ENCODE measurements at regions not wholly inside any gene's neighbourhood (a gene's known extent, or its start where the extent isn't known, plus 50 kb on each side); places are given as distances from the start of the nearest gene placed in this dataset.

DNA sequence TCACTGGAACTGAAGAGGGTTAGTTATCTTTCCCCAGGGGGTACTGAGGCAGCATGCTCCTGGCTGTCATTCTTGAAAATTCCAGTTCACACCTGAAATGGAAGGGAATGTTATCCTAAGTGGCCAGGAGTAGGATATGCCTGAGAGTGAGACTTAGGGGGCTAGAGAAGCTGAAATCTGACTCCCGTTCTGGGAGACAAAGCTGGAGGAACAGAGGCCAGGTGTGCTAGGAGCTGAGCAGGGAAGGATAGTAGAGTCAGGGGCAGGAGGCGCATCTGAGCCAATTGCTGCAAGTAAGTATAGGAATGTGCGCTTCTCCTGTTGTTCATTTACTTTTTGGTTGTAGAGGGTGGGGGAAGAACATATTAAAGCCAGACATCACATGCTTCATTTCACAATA is 58.1 kb upstream of the KIAA1217 start:
- ATAC-seq (no peak), DNase-seq (no peak)
- TF ChIP-seq, protein P1, sequence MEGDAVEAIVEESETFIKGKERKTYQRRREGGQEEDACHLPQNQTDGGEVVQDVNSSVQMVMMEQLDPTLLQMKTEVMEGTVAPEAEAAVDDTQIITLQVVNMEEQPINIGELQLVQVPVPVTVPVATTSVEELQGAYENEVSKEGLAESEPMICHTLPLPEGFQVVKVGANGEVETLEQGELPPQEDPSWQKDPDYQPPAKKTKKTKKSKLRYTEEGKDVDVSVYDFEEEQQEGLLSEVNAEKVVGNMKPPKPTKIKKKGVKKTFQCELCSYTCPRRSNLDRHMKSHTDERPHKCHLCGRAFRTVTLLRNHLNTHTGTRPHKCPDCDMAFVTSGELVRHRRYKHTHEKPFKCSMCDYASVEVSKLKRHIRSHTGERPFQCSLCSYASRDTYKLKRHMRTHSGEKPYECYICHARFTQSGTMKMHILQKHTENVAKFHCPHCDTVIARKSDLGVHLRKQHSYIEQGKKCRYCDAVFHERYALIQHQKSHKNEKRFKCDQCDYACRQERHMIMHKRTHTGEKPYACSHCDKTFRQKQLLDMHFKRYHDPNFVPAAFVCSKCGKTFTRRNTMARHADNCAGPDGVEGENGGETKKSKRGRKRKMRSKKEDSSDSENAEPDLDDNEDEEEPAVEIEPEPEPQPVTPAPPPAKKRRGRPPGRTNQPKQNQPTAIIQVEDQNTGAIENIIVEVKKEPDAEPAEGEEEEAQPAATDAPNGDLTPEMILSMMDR (IDR thresholded peaks at IDR 0.05) = no peak
- Histone ChIP-seq H3K27ac (no peak overlapping the region), H3K4me3 (no peak overlapping the region), H3K4me1 (peaks cover 0 to 14% (median 0%) of the 10 kb centered on the region in 9 donors), H3K9me3 (no peaks in the 10 kb centered on the region), H3K36me3 (no peaks in the 10 kb centered on the region), H3K27me3 (no peaks in the 10 kb centered on the region)
- intact Hi-C loops (cut with DNase I) = no loop called here
- 88 to 94% methylated on average over 3 of the region's 3 CpGs for WGBS, 2 donors

DNA sequence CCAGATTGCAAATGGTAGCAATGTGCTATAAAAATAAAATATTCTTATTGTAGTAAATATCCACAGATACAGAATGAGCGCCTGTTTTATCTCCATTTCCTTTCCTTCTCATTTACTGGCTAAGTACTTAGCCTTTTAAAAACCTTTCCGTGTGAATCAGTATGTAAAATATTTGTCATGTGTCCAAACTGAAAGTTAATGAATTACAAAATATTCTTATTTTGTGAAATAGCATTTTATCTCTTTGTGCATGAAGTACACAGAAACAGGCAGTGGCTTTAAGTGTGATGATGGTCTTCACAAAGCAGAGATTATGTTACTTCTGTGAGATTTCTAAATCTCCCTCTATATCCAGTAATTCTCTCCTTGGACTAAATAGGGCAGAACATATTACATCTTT is 56.7 kb upstream of the KIAA1217 start:
- H3K27ac ChIP-seq = no peak overlapping the region
- 44 to 46% methylated on average over 2 of the region's 2 CpGs for WGBS, 2 donors
- H3K36me3 ChIP-seq = no peaks in the 10 kb centered on the region
- H3K9me3 ChIP-seq = peaks cover 0 to 7% (median 1%) of the 10 kb centered on the region in 11 donors
- DNase-seq = no peak
- H3K4me3 ChIP-seq = no peak overlapping the region
- TF ChIP-seq, protein P1 (IDR thresholded peaks at IDR 0.05) = no peak
- peaks cover 0 to 14% (median 0%) of the 10 kb centered on the region in 9 donors for H3K4me1 ChIP-seq
- intact Hi-C loops (cut with DNase I) = no loop called here
- H3K27me3 ChIP-seq = no peaks in the 10 kb centered on the region
- no peak for ATAC-seq

DNA sequence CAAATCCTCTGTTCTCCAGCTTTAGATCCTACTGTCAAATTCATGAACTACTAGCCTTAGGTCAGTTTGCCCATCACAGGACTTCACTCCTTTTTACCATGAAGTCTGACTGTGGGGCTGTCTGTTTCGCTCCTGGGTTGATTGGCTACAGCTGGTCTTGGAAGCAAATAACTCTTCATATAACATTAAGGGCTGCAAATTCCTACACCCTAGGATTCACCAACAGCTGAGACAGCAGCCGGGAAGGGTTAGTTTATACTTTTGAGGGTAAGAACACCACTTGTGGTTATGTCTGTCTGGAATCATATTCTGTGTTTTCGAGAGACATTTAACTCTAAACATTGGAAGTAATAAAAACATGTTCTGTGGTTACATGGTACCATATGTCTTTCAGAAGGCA is 55.9 kb upstream of the KIAA1217 start:
- ATAC-seq = no peak
- DNase-seq = no peak
- H3K4me1 ChIP-seq = peaks cover 0 to 14% (median 0%) of the 10 kb centered on the region in 9 donors
- WGBS, 2 donors = 87% methylated on average over 3 of the region's 3 CpGs
- no peak overlapping the region for H3K27ac ChIP-seq
- TF ChIP-seq, protein P1 (IDR thresholded peaks at IDR 0.05) = no peak
- intact Hi-C loops (cut with DNase I) = no loop called here
- no peaks in the 10 kb centered on the region for H3K36me3 ChIP-seq
- peaks cover 0 to 14% (median 7%) of the 10 kb centered on the region in 11 donors for H3K9me3 ChIP-seq
- no peak overlapping the region for H3K4me3 ChIP-seq
- H3K27me3 ChIP-seq = no peaks in the 10 kb centered on the region

DNA sequence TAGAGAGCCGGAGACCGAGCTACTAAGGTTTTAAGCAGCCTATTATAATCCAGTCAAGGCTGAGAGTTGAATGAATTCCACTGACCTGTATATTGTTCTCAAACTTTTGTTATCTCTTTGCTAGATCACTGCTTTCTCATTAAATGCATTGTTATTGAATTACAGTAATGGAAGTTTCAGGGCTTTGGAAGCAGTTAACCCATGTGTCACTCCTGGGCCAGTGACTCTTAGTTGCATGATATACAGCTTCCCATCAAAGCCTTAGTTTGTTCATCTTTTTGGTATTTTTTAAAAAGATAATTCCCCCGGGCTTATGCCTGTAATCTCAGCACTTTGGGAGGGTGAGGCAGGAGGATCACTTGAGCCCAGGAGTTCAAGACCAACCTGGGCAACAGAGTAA is 55.4 kb upstream of the KIAA1217 start:
- H3K4me3 ChIP-seq = no peak overlapping the region
- no peaks in the 10 kb centered on the region for H3K36me3 ChIP-seq
- ATAC-seq = peak in 2 of 8 donors; percentile 29 to 31
- peaks cover 0 to 16% (median 7%) of the 10 kb centered on the region in 11 donors for H3K9me3 ChIP-seq
- no peak for DNase-seq
- intact Hi-C loops (cut with DNase I) = no loop called here
- H3K27ac ChIP-seq = no peak overlapping the region
- H3K27me3 ChIP-seq = no peaks in the 10 kb centered on the region
- H3K4me1 ChIP-seq = peaks cover 0 to 14% (median 0%) of the 10 kb centered on the region in 9 donors
- 66 to 68% methylated on average over 3 of the region's 3 CpGs for WGBS, 2 donors
- TF ChIP-seq, protein P1 (IDR thresholded peaks at IDR 0.05) = no peak

Measured in heart right ventricle (tissue), 16 donors.